B cell (primary cell): ENCODE measurements at regions not wholly inside any gene's neighbourhood (a gene's known extent, or its start where the extent isn't known, plus 50 kb on each side); places are given as distances from the start of the nearest gene placed in this dataset.

Source experiments
- ATAC-seq: fragments of 200-7000 bp; cut with Tn5 transposase; one replicate; pipeline ENCODE4 v1.10.0; 2021; ENCODE audit warnings: low read depth, mild to moderate bottlenecking, moderate number of reproducible peaks, moderate library complexity
- CTCF ChIA-PET: fragments of 350-600 bp; sonication (Branson Sonifier 250); formaldehyde crosslinking; loops from one replicate; lab custom pipeline; 2021; ENCODE audit warnings: antibody characterized with exemption, inconsistent platforms; lab: Charles Lee
- POLR2A ChIA-PET: fragments of 350-600 bp; sonication (Branson Sonifier 250); formaldehyde crosslinking; loops from one replicate; lab custom pipeline; 2021; ENCODE audit warnings: antibody characterized with exemption; lab: Charles Lee
- DNase-seq: peaks from one replicate; pipeline ENCODE4 v3.0.0; 2013
- H2AFZ ChIP-seq: 2 replicates; pipeline ENCODE4 v1.6.1; 2012; ENCODE audit warnings: mild to moderate bottlenecking, low read depth, low read length; ENCODE audit not compliant: insufficient read depth, poor library complexity, severe bottlenecking
- H3K27ac ChIP-seq, 2 donors: 1 replicate in 1 of 2; 2 replicates in 1 of 2; pipeline ENCODE4 v1.5.1; 2012 to 2013; ENCODE audit warnings: low read length in 2 of 2, mild to moderate bottlenecking in 2 of 2, moderate library complexity in 1 of 2
- H3K27me3 ChIP-seq, 4 experiments: fragments of 200-600 bp in 1 of 4; sonication (generic) in 1 of 4; replicated peaks in 1 of 4; 1 replicate in 2 of 4; 2 replicates in 2 of 4; pipeline versions ENCODE4 v1.6.1 to v1.7.0; 2013 to 2016; ENCODE audit warnings: low read length in 3 of 4, mild to moderate bottlenecking in 2 of 4, mixed read lengths in 1 of 4, moderate library complexity in 1 of 4; ENCODE audit not compliant: insufficient read depth in 4 of 4, control insufficient read depth in 3 of 4; ENCODE audit errors: control extremely low read depth in 1 of 4
- H3K36me3 ChIP-seq, 2 experiments: replicated peaks in 1 of 2; 1 replicate in 1 of 2; 2 replicates in 1 of 2; pipeline versions ENCODE4 v1.6.1 to v1.7.1; 2013; ENCODE audit warnings: low read length in 1 of 2; ENCODE audit not compliant: insufficient read depth in 2 of 2, control insufficient read depth in 1 of 2; ENCODE audit errors: control extremely low read depth in 1 of 2, extremely low read depth in 1 of 2
- H3K4me1 ChIP-seq, 2 donors: fragments of 200-600 bp in 1 of 2; sonication (generic) in 1 of 2; 1 replicate in 1 of 2; 2 replicates in 1 of 2; pipeline versions ENCODE4 v1.5.1 to v1.6.1; 2013 to 2017; ENCODE audit warnings: low read length in 2 of 2; ENCODE audit not compliant: control insufficient read depth in 2 of 2, insufficient read depth in 2 of 2
- H3K4me2 ChIP-seq: replicated peaks from 2 replicates; pipeline ENCODE3; 2012; ENCODE audit warnings: mild to moderate bottlenecking, low read depth, low read length; ENCODE audit not compliant: poor library complexity, severe bottlenecking
- H3K4me3 ChIP-seq, 5 experiments: fragments of 200-600 bp in 1 of 5; sonication (generic) in 1 of 5; 1 replicate in 3 of 5; 2 replicates in 2 of 5; pipeline versions ENCODE4 v1.5.1 to v1.7.0; 2011 to 2016; ENCODE audit warnings: low read length in 4 of 5, mild to moderate bottlenecking in 4 of 5, low read depth in 2 of 5, control low read depth in 1 of 5, moderate library complexity in 1 of 5; ENCODE audit not compliant: insufficient read depth in 1 of 5; ENCODE audit errors: control extremely low read depth in 1 of 5, extremely low read depth in 1 of 5
- H3K79me2 ChIP-seq: fragments of 200-600 bp; sonication (generic); one replicate; pipeline ENCODE4 v1.6.0; 2016; ENCODE audit warnings: low read length; ENCODE audit not compliant: control insufficient read depth, insufficient read depth
- H3K9ac ChIP-seq: fragments of 200-600 bp; sonication (generic); 2 replicates; pipeline ENCODE4 v1.6.1; 2017; ENCODE audit warnings: mild to moderate bottlenecking, low read length, moderate library complexity
- H3K9me3 ChIP-seq, 3 donors: one replicate each; pipeline versions ENCODE4 v1.6.1 to v1.7.1; 2013; ENCODE audit warnings: low read length in 2 of 3; ENCODE audit not compliant: control insufficient read depth in 2 of 3, insufficient read depth in 1 of 3; ENCODE audit errors: control extremely low read depth in 1 of 3
- H4K20me1 ChIP-seq: 2 replicates; pipeline ENCODE4 v1.6.0; 2012; ENCODE audit warnings: mild to moderate bottlenecking, low read length; ENCODE audit not compliant: insufficient read depth, control insufficient read depth, poor library complexity, severe bottlenecking
- H3K27ac Mint-ChIP-seq: one replicate; pipeline ENCODE4 v1.8.0; 2021; ENCODE audit warnings: mixed read lengths
- H3K27me3 Mint-ChIP-seq: one replicate; pipeline ENCODE4 v1.8.0; 2021; ENCODE audit warnings: mixed read lengths
- H3K4me1 Mint-ChIP-seq: one replicate; pipeline ENCODE4 v1.8.0; 2021; ENCODE audit warnings: mixed read lengths
- H3K4me3 Mint-ChIP-seq: one replicate; pipeline ENCODE4 v1.8.0; 2021; ENCODE audit warnings: mixed read lengths
- H3K9me3 Mint-ChIP-seq: one replicate; pipeline ENCODE4 v1.8.0; 2022; ENCODE audit warnings: mixed read lengths; ENCODE audit not compliant: insufficient read depth
- CTCF ChIP-seq: fragments of 200-600 bp; IDR thresholded peaks from one replicate; pipeline ENCODE4 v1.8.0; 2022; ENCODE audit warnings: antibody characterized with exemption, mild to moderate bottlenecking
- EZH2 ChIP-seq: IDR thresholded peaks from 2 replicates; pipeline ENCODE4 v1.6.1; 2012; ENCODE audit warnings: borderline replicate concordance, low read depth, mild to moderate bottlenecking, moderate library complexity, low read length; ENCODE audit not compliant: insufficient read depth, poor library complexity, severe bottlenecking
- WGBS: methylation state at CpG from one replicate; pipeline ENCODE4 v1.1.5; 2013; ENCODE audit warnings: missing lambda C conversion rate; ENCODE audit not compliant: insufficient coverage; 5-methylcytosine and 5-hydroxymethylcytosine counted together
- intact Hi-C: fragments of 100-400 bp; cut with micrococcal nuclease; formaldehyde crosslinking; loops from one replicate; pipeline ENCODE4 v1.10.0; 2022

- H2AFZ ChIP-seq = no peak overlapping the region
- no peak overlapping the region for H3K9ac ChIP-seq
- no peak overlapping the region for H3K4me2 ChIP-seq
- peaks cover 0 to 6% (median 0%) of the 10 kb centered on the region in 3 donors for H3K9me3 ChIP-seq
- TF ChIP-seq EZH2 = no peak
- TF ChIP-seq CTCF = no peak
- H4K20me1 ChIP-seq = no peaks in the 10 kb centered on the region
- H3K36me3 ChIP-seq = no peaks in the 10 kb centered on the region
- no peak overlapping the region for H3K4me3 ChIP-seq
- Mint-ChIP-seq H3K27ac (no peak overlapping the region), H3K27me3 (no peaks in the 10 kb centered on the region), H3K4me3 (no peak overlapping the region), H3K4me1 (no peaks in the 10 kb centered on the region), H3K9me3 (no peaks in the 10 kb centered on the region)
- no peak overlapping the region for H3K27ac ChIP-seq
- no peaks in the 10 kb centered on the region for H3K27me3 ChIP-seq
- intact Hi-C loops = no loop called here
- ATAC-seq = no peak
- no peak for DNase-seq
- no peaks in the 10 kb centered on the region for H3K4me1 ChIP-seq
- H3K79me2 ChIP-seq = no peaks in the 10 kb centered on the region
- POLR2A ChIA-PET = no interaction called here
- CTCF ChIA-PET = no interaction called here
These were observed 590.9 kb downstream of the ARAP2 start for GRCh38 chr4:35653451-35653850.

GRCh38 chr4:35673137-35673536, 571.2 kb downstream of the ARAP2 start:
- Histone ChIP-seq H3K9me3 (no peaks in the 10 kb centered on the region), H3K27ac (no peak overlapping the region), H3K4me2 (no peak overlapping the region), H3K27me3 (no peaks in the 10 kb centered on the region), H3K79me2 (no peaks in the 10 kb centered on the region), H2AFZ (no peak overlapping the region), H4K20me1 (no peaks in the 10 kb centered on the region), H3K36me3 (no peaks in the 10 kb centered on the region), H3K4me3 (no peak overlapping the region), H3K4me1 (no peaks in the 10 kb centered on the region), H3K9ac (no peak overlapping the region)
- DNase-seq = no peak
- ATAC-seq = no peak
- no peak for TF ChIP-seq CTCF
- no peak for TF ChIP-seq EZH2
- no peaks in the 10 kb centered on the region for H3K27me3 Mint-ChIP-seq
- ChIA-PET POLR2A (no interaction called here), CTCF (no interaction called here)
- H3K27ac Mint-ChIP-seq = no peak overlapping the region
- no peaks in the 10 kb centered on the region for H3K4me1 Mint-ChIP-seq
- intact Hi-C loops = no loop called here
- no CpG with 5 or more reads among the region's 1 CpG for WGBS
- no peak overlapping the region for H3K4me3 Mint-ChIP-seq
- peaks cover 2% of the 10 kb centered on the region for H3K9me3 Mint-ChIP-seq
